HFF-Myc (cell line): ENCODE measurements at regions not wholly inside any gene's neighbourhood (a gene's known extent, or its start where the extent isn't known, plus 50 kb on each side); places are given as distances from the start of the nearest gene placed in this dataset.

ENCODE experiments used
- DNase-seq: peaks from one replicate; pipeline ENCODE4 v3.0.0-alpha.2; 2011; ENCODE audit warnings: low read depth; ENCODE audit errors: extremely low read depth
- H3K4me3 ChIP-seq: replicated peaks from 2 replicates; pipeline ENCODE4 v1.5.1; 2011; ENCODE audit warnings: low read depth, mild to moderate bottlenecking, control low read depth, low read length
- CTCF ChIP-seq: IDR thresholded peaks from 2 replicates; pipeline ENCODE4 v1.5.1; 2012; ENCODE audit warnings: mild to moderate bottlenecking, low read depth, low read length, control low read depth; ENCODE audit errors: missing control alignments

DNA sequence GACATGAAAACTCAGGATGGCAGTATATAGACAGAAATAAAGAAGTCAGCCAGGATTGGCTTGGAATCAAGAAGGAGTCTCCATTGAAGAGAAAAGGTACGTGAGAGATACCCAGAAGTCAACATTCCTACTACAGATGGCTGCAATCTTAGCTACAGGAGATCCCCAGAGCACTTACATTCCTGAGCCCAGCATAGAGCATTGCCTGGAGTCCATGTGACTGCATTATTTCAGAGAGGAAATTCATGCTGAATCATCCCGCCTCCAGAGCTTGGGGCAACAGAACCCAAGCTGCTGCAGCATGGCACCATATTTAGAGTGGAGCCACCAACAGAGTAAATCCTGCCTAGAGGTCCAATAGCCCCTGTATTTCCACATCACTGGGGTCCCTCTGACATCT is 125.0 kb upstream of the GRIK2 start:
- DNase-seq, result peak; percentile 15
- TF ChIP-seq CTCF, result no peak
- no peak overlapping the region for H3K4me3 ChIP-seq

DNA sequence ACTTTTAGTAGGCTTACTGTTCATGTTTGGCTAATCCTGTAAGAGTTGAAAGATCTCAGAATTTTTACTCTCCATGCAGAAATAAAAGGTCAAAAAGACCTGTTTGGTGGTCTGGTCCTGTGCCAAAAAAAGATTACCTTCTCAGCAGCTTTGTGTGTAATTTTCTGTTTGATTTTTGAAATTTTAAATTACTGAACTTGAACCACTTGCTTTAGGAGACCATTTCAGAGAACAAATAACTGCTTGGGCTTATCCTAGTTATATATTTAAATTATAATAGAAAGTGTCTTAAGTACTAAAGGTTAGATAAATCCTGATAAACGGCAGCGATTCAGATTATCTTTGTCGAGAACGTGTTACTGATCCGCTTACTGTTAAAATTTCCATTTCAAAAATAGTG is 118.3 kb upstream of the GRIK2 start:
- no peak overlapping the region for H3K4me3 ChIP-seq
- no peak for TF ChIP-seq CTCF
- DNase-seq, result no peak

- no peak overlapping the region for H3K4me3 ChIP-seq
- no peak for TF ChIP-seq CTCF
- DNase-seq, result no peak
These were observed 117.4 kb upstream of the GRIK2 start for GRCh38 chr6:101276066-101276465.

- DNase-seq, result no peak
- TF ChIP-seq CTCF, result no peak
- no peak overlapping the region for H3K4me3 ChIP-seq
These were observed 114.1 kb upstream of the GRIK2 start for GRCh38 chr6:101279410-101279809.

DNA sequence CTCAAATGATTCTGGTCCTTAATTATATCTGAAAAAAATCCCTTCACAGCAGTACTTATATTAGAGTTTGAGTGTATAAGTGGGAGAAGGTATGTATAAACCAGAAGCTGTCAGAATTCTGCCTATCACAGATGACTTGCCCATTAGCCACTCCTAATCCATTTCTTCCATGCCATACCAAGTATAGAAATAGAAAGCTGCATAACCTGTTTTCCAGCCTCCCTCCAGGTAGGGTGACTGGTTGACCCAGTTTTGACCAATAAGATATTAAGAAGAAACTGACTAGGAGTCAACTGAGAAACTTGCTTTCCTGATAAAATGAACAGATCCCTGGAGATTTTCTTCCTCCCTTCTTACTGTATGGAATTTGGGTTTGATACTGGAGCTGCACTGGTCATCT is 112.2 kb upstream of the GRIK2 start:
- no peak overlapping the region for H3K4me3 ChIP-seq
- DNase-seq, result no peak
- TF ChIP-seq CTCF, result no peak

DNA sequence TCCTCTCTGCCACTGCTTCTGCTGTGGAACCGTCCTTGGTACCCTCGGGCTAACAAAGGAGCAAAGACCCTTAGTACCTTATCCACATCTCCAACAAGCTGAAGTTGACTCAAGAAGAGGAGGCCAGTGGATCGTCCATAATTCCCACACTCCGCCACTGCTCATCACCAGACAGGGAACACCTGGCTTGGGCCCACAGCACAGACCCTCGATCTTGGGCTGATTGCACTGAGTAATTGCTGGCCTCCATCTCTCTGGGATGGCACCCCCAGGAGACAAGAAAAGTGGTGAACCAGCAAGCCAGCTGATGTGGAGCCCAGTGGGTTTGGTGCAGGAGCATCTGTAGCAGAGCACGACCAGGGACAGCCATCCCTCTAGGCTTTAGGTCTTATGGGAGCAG is 109.4 kb upstream of the GRIK2 start:
- no peak for DNase-seq
- TF ChIP-seq CTCF, result no peak

DNA sequence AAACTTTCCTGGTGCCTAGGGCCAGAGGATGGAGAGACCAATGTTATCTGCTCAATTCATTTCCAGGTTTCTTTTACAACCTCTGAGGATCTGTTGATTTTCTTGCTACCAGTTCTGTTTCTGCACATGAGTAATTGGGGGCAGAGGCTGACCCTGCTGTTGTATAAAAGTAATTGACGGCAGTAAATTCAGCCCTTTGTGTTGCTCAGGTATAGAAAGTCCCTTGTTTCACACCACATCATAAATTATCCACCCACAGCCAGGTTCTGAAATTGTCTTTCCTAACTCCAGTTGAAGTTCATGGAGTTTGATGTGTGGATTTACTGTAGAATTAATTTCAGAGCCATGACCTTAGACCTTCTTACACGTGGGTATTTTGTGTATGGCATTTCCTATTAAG is 107.4 kb upstream of the GRIK2 start:
- no peak overlapping the region for H3K4me3 ChIP-seq
- no peak for TF ChIP-seq CTCF
- no peak for DNase-seq

More for the DNA sequence above, 109.4 kb upstream of the GRIK2 start:
- H3K4me3 ChIP-seq, result no peak overlapping the region
